ENCODE measurements at regions not wholly inside any gene's neighbourhood (a gene's known extent, or its start where the extent isn't known, plus 50 kb on each side); places are given as distances from the start of the nearest gene placed in this dataset.

DNA sequence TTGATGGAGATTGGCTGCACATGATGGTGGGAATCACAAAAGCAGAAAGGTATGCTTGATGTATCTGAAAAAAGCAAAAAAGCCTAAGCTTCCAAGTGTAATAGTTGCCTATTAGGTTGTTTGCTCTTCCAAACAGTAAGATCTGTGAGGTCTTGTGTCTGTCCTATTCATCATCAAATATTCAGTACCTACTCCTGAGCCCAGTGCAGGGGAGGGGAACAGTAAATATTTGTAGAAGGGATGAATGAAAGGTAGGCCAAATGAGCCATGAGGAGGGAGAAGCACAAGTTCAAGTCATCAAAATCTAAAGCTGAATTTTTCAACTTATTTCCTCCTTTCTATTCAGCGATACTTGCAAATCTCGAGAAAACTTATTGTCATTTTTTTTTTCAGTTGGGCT is 153.2 kb upstream of the ETAA1 start:
- no peak for TF ChIP-seq CTCF (IDR thresholded peaks at IDR 0.05 in 4 of 5, conservative IDR thresholded peaks at IDR 0.05 in 1 of 5)
- no peak for TF ChIP-seq POLR2A (IDR thresholded peaks at IDR 0.05)
- ATAC-seq (no peak), DNase-seq (no peak)
- H3K9me3 ChIP-seq, result no peaks in the 10 kb centered on the region
- no peaks in the 10 kb centered on the region for H3K4me1 ChIP-seq
- H3K4me3 ChIP-seq, result no peak overlapping the region
- intact Hi-C loops (cut with DNase I; ENCODE audit: low total_unique reads) (no loop called here), in situ Hi-C loops (cut with MboI; ENCODE audit: low sequenced_read_pairs in 4 of 4) (no loop called here)
- no peaks in the 10 kb centered on the region for H3K36me3 ChIP-seq
- H3K27ac ChIP-seq, result no peak overlapping the region
- no peaks in the 10 kb centered on the region for H3K27me3 ChIP-seq

DNA sequence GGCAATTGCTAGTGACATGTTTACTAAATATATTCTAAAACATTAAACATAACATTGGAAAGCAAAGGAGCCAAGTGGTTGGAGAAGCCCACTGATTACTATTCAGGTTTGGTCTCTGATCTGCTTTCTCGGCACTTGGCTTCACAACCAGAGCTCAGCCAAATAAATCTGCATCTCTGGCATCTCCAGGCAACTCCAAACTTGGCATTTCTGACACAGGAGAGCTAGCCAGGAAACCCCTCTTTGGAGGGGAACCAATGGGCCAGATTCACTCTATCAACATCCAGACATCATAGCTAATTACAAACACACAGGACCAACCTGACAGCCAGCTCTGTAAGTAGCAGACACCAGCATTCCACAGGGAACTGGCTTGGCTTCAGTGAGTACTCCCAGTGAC is 150.3 kb upstream of the ETAA1 start:
- in situ Hi-C loops (cut with MboI; ENCODE audit: low sequenced_read_pairs in 4 of 4) (no loop called here), intact Hi-C loops (cut with DNase I; ENCODE audit: low total_unique reads) (no loop called here)
- no peak overlapping the region for H3K27ac ChIP-seq
- ATAC-seq, result no peak
- no peaks in the 10 kb centered on the region for H3K9me3 ChIP-seq
- H3K27me3 ChIP-seq, result no peaks in the 10 kb centered on the region
- no peak overlapping the region for H3K4me3 ChIP-seq
- no peaks in the 10 kb centered on the region for H3K4me1 ChIP-seq
- DNase-seq, result no peak
- TF ChIP-seq POLR2A (IDR thresholded peaks at IDR 0.05), result no peak
- TF ChIP-seq CTCF (IDR thresholded peaks at IDR 0.05 in 4 of 5, conservative IDR thresholded peaks at IDR 0.05 in 1 of 5), result no peak
- H3K36me3 ChIP-seq, result no peaks in the 10 kb centered on the region

DNA sequence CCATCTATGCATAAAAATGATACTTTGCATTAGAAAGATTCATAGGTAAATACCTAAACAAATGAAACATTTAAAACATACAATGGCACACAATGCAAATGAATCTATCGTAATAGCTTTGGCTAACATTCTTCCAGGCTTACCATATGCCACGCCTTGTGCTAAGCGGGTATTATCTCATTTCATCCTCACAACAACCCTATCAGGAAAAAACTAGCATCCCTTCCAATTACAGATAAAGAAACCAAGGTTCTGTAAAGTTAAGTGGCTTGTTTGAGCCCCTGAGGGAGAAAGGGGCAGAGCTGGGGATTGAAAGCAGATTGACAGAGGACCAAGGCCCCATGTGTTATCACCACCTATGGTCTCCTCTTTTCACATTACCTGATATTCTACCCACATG is 145.4 kb upstream of the ETAA1 start:
- no peaks in the 10 kb centered on the region for H3K27me3 ChIP-seq
- intact Hi-C loops (cut with DNase I; ENCODE audit: low total_unique reads), result no loop called here
- no peaks in the 10 kb centered on the region for H3K9me3 ChIP-seq
- DNase-seq, result no peak
- H3K27ac ChIP-seq, result no peak overlapping the region
- in situ Hi-C loops (cut with MboI; ENCODE audit: low sequenced_read_pairs in 4 of 4), result no loop called here
- TF ChIP-seq POLR2A (IDR thresholded peaks at IDR 0.05) (no peak), CTCF (IDR thresholded peaks at IDR 0.05 in 4 of 5, conservative IDR thresholded peaks at IDR 0.05 in 1 of 5) (no peak)
- ATAC-seq, result no peak
- no peaks in the 10 kb centered on the region for H3K36me3 ChIP-seq
- H3K4me1 ChIP-seq, result no peaks in the 10 kb centered on the region
- no peak overlapping the region for H3K4me3 ChIP-seq

- Histone ChIP-seq H3K27me3 (no peaks in the 10 kb centered on the region), H3K27ac (no peak overlapping the region), H3K36me3 (no peaks in the 10 kb centered on the region), H3K9me3 (no peaks in the 10 kb centered on the region), H3K4me1 (peaks cover 5 to 6% of the 10 kb centered on the region in 2 donors), H3K4me3 (no peak overlapping the region)
- DNase-seq (no peak), ATAC-seq (no peak)
- intact Hi-C loops (cut with DNase I; ENCODE audit: low total_unique reads), result no loop called here
- TF ChIP-seq POLR2A (IDR thresholded peaks at IDR 0.05) (no peak), CTCF (IDR thresholded peaks at IDR 0.05 in 4 of 5, conservative IDR thresholded peaks at IDR 0.05 in 1 of 5) (no peak)
- in situ Hi-C loops (cut with MboI; ENCODE audit: low sequenced_read_pairs in 4 of 4), result no loop called here
Observed at GRCh38 chr2:67255933-67256615, 141.1 kb upstream of the ETAA1 start.

DNA sequence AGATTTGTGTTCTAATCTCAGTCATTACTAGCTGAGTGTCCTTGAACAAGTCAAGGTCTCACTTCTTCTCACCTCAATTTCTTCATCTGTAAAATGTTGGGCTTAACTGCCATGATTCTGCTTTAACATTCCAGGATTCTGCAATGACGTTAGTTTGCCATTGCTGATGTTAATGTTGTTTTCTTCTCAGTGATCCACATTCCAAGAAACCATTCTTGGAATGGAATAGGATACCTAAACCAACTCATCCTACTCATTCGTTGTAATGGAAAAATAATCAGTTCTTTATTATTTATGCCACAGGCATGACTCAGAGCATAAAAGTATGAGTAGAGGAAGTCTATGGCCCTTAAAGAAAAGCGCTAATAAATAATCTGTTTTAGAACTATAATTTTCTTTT is 140.2 kb upstream of the ETAA1 start:
- DNase-seq (no peak), ATAC-seq (no peak)
- no peak overlapping the region for H3K4me3 ChIP-seq
- H3K4me1 ChIP-seq, result peaks cover 5 to 9% of the 10 kb centered on the region in 2 donors
- in situ Hi-C loops (cut with MboI; ENCODE audit: low sequenced_read_pairs in 4 of 4) (no loop called here), intact Hi-C loops (cut with DNase I; ENCODE audit: low total_unique reads) (no loop called here)
- H3K9me3 ChIP-seq, result no peaks in the 10 kb centered on the region
- H3K27me3 ChIP-seq, result no peaks in the 10 kb centered on the region
- no peaks in the 10 kb centered on the region for H3K36me3 ChIP-seq
- TF ChIP-seq CTCF (IDR thresholded peaks at IDR 0.05 in 4 of 5, conservative IDR thresholded peaks at IDR 0.05 in 1 of 5), result no peak
- no peak overlapping the region for H3K27ac ChIP-seq
